HEK293T (cell line): ENCODE measurements at regions not wholly inside any gene's neighbourhood (a gene's known extent, or its start where the extent isn't known, plus 50 kb on each side); places are given as distances from the start of the nearest gene placed in this dataset.

Experiments
- HDGF ChIP-seq: fragments of 450-650 bp; IDR thresholded peaks from 2 replicates; pipeline ENCODE4 v1.6.1; 2017; ENCODE audit warnings: antibody characterized with exemption, borderline replicate concordance
- NFRKB ChIP-seq: fragments of 450-650 bp; IDR thresholded peaks from 2 replicates; pipeline ENCODE4 v1.6.1; 2016; ENCODE audit warnings: mild to moderate bottlenecking, moderate library complexity
- SP1 ChIP-seq: fragments of 450-650 bp; IDR thresholded peaks from 2 replicates; pipeline ENCODE4 v1.6.1; 2017
- SUZ12 ChIP-seq: fragments of 450-650 bp; IDR thresholded peaks from 2 replicates; pipeline ENCODE4 v1.6.1; 2016; ENCODE audit warnings: mild to moderate bottlenecking
- TARDBP ChIP-seq: fragments of 450-650 bp; IDR thresholded peaks from 2 replicates; pipeline ENCODE4 v1.6.1; 2016

DNA sequence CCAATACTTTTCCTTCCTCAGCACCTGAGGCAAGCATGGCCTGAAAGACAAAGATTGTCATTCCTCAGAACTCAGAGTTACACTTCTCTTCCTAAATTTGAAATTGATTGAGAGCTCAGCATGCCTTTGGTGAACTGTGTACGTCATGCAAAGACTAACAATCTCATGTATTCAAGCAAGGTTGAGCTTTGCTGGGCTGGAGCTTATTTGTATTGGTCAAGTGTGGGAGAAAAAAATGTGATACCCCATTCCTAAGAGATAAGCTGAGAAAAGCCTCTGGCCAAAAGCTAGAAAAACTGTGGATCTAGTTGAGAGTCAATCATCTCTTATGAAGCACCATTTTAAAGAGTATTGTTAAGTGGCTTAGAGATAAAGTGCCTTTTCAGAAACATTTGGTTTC is 392.2 kb downstream of the RASEF start:
- TF ChIP-seq HDGF, result no peak
- no peak for TF ChIP-seq SUZ12
- no peak for TF ChIP-seq SP1
- no peak for TF ChIP-seq TARDBP
- TF ChIP-seq NFRKB, result no peak
